Medulla oblongata (tissue), 1 donor: ENCODE measurements at regions not wholly inside any gene's neighbourhood (a gene's known extent, or its start where the extent isn't known, plus 50 kb on each side); places are given as distances from the start of the nearest gene placed in this dataset.

Source experiments
- DNase-seq: peaks from one replicate; pipeline ENCODE4 v3.0.0-alpha.2; 2015; ENCODE audit errors: extremely low spot score

DNA sequence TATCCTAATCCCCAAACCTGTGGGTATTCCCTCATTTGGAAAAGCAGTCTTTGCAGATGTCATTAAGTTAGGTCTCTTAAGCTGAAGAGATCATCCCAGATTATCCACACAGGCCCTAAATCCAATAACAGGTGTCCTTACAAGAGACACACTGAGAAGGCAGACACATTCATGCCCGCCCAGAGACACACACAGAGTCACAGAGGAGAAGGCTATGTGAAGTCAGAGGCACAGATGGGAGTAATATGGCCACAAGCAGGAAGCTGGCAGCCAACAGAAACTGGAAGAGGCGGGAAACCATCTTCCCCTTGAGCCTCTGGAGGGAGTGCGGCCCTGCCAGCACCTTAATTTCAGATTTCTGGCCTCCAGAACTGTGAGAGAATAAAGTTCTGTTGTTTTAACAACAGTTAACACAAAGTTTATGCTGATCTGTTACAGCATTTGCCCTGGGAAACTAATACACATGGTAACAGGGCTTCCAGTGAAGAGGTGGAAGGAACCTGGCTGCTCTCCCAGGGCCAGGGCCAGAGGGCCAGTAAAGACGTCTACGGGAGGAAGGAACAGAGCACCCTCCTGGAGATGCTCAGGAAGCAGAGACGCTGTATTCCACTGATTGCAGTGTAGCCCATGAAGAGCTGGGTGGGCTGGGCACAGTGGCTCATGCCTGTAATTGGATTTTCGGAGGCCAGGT is 217.5 kb downstream of the GLI2 start:
- no peak for DNase-seq

DNA sequence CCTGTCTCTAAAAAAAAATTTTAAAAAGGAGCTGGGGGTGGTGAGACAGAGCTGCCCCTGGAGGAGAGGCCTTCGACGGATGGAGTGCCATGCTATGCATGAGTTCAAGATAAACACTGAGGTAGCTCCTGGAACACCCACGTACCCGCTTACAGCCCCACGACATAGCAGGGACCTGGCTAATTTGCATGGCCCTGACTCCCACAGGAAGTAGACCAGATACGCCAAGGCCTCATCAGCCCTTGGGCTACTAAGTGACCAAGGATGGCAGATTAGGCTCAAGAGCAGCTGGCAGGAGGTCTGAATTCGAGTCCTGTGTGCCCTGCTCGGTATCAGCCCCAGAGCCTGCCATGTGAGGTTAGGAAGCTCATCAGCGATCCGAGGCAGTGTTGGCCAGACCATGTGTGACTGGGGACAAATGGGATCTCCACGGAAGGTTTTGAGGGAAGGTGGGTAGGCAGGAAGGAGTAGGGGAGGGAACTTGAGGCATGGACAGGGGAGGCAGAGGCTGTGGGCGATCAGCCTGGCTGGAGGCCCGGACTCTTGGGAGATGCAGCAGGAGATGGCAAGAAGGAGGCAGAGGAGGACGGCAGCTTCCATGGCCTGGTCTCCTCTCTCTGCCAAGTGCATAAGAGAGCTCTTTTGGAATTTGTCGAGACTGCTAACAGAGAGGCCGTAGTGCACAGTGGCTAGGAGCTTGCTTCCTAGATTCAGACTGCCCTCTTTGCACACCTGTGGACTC is 218.3 kb downstream of the GLI2 start:
- DNase-seq = no peak

DNA sequence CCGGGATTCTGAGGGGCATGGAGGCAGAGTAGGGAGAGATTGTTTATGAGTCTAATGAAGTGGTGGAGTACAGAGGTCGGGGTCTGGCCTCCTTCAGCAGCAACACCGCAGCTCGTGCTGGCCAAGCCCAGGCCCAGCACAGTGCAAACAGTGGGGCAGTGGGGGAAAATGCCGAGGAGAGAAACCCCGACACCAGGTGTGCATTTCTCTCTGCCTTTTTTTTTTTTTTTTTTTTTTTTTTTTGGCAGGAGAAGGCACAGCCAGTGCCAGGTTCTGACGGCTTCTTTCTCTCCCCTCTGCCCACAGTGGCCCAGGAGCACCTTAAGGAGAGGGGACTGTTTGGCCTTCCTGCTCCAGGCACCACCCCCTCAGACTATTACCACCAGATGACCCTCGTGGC is 219.3 kb downstream of the GLI2 start:
- no peak for DNase-seq

DNA sequence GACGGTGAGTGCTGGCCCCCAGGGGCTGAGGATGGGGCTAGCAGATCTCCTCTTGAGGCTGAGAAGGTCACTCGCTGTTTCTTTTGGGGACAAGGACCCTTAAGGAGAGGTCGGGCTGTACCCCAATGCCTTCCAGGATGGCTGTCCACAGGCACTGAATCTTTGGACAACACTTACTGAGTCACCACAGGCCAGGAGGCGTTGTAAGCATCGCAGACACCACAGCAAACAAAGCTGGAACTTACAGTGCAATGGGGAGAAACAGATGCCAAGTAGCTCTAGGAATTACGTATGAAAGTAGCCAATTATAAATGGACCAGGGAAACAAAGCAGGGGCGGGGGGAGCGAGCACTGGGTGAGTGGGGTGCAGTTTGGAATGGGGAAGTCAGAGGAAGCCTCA is 219.8 kb downstream of the GLI2 start:
- DNase-seq = no peak

DNA sequence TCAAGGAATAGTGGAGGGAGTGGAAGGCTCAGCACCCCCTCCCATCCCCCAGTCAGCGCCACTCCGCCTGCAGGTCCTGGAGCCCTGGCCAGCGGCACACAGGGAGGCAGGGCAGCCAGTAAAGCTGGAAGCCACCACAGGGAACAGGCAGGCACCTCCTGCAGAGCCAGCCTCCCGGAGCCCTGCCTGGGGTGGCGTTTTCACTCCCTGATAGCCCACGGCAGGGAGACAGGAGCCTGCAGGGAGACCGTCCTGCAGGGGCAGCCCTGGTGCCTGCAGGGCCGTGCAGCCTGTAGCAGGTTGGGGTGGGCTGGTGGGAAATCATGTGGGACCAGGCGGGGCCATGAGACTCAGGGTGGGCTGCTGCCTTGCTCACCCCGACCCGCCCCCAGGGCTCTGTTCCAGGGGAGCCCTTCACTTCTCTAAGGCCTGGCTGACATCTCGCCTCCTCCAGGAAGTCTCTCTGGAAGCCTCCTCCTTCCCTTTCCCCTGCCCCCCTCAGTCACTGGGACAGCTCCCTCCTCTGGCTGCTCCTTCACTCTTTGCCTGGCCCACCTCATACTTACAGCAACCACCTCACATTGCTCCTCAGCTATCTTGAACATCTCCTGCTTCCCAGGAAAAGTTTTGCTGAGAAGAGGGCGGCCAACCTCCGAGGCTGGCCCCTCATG is 221.0 kb downstream of the GLI2 start:
- no peak for DNase-seq

DNA sequence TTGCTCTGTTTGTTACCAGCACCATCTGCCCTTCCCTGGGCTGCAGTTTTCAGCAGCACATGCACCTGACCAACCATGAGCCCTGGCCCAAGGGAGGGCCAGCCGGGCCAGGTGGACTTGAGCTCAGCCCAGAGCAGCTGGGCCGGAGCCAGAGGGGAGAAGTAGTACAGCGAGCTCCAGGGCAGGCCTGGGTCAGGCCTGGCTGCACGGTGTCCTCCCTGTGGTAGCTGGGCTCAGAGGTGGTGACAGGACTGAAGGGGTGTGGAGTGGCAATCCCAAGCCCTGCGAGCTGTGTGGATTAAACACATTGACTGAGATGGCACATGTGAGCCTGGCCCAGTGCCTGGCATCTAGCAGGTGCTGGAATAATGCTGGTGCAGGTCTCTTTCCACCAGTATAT is 222.2 kb downstream of the GLI2 start:
- DNase-seq = no peak

DNA sequence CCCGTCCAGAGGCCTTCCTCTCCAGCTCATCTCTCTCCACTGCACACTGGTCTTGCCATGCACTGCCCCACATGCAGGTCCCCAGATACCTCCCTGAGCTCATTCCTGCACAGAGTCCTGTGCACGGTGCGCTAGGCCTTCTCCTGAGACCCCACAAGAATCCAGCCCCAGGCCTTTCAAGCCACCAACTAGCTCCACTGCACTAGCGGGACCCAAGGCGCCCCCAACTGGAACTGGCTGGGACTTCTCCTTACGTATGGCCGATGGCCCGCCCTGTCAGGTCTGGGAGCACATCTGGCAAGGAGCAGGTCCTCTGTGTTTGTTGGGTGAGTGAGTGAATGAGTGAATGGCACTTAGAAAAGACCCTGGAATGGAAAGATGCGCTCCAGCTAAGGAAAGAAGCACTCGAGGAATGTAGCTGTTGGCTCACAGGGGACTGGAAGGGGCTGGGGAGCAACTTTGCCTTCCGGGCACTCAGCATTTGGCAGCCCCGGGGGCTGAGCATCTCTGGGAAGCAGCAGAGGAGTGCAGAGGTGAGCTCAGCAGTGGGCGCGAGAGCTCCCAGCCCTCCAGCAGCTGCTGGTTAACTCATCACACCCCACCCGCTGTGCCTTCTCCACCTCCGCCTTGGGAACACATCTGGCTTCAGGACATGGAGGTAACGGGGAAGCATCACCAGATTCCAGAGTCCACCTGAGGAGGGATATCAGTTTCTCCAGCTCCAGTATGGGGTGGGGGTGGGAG is 223.1 kb downstream of the GLI2 start:
- no peak for DNase-seq

DNA sequence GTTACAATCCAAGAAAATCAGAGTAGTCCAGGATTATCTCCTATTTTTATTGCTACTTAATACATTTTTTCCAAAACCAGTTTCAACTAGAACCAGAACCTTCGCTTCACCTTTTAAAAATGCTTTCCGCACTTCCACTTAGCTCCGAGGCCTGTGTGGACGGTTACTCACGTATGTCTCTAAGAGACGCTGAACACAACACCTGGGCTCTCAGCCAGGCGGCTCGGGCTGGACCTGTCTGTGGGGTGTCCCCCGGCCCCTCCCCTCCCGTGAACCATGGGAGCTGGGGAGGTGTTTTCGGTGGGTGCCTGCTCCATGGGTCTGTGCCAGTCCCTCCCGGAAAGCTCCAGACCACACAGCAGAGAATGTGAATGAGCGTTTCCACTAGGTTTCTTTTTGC is 223.8 kb downstream of the GLI2 start:
- peak; percentile 16 for DNase-seq

DNA sequence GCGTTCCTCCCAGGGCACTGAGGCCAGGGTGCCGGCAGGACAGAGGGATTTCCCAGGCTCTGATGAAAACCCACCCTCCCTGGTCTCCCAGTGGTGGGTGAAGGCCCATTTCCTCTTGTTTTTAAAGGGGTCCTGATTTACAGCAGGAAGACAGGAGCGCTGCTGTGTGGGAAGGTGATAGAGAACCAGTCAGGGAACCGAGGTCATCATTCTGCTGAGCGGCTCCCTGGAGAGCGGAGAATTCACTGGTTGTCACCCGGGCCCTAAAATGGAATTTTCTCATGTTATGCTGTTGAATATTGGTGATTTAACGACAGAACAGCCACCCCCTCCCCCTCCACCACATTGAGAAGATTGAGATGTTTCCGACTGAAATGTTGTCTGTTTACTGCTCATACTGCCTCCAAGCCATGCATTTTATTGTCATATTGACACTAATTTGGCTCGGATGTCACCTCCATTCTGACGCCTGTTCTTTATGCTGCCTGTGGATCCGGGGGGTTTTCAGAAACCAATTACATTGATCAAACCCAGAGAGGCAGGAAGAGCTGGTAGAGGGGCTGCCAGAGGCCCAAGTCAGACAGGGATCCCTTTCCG is 225.2 kb downstream of the GLI2 start:
- DNase-seq = no peak

DNA sequence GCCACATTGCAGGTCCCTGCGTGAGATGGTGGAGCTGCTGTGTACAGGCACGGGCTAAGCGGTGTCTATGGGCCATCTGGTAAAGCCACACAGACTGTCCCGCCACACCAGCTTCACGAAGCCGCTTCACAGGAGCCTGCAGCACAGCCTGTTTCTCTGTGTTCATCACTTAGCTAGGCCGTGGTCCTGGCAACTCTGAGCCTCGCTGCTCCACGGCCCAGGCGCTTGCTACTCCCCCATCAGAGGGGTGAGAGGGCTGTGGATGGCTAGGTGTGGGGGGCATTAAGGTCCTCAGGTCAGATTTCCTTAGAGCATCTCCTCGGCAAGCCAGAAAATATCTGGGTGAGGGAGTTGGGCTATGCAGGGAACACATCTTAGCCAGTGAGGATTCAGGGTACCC is 225.7 kb downstream of the GLI2 start:
- DNase-seq = no peak

DNA sequence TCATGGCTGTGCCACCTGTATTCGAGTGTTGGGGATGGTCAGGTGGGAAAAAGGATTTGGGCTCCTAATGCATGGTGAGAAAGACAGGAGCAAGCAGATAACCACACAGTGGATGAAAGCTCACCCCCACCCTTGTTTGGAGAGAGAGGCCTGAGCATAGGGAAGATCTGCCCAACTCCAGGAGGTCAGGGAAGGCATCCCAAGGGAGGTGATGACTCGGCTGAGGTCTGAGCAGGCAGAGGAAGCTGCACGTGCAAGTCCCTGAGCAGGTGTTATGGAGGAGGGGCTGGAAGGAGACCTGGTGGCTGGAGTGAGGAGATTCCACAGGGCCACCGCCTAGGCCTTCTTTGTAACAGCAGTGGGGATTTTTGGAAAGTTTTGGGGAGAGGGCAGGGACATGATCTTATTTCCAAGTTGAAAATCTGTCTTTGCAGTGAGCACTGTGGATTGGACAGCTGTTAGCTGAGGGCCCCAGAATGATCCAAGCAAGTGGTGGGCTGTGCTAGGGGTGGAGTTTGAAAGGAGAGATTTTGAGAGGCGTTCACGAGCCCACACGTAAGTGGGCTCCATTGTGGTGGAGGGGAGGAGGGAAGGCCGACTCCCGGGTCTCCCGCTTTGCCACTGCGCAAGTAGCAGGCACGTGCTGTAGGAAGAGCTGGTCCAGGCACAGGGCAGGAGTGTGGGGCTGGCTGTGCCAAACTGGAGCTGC is 228.5 kb downstream of the GLI2 start:
- DNase-seq = no peak

DNA sequence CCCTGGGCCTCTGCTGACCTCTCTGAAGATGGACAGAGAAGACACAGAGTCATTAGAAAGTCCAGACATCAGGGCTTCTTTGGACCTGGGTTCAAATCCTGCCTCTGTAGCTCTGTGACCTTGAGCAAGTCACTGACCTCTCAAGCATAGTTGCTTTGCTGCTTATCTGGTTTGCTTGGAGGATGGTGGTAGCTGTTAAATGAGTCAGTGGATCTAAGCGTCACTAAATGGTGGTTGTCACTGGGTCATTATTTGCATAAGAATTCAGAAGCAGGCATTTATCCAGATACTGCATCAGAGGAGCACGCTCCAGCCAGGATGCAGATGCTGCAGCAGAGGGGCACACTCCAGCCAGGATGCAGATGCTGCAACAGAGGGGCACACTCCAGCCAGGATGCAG is 229.2 kb downstream of the GLI2 start:
- DNase-seq = no peak

DNA sequence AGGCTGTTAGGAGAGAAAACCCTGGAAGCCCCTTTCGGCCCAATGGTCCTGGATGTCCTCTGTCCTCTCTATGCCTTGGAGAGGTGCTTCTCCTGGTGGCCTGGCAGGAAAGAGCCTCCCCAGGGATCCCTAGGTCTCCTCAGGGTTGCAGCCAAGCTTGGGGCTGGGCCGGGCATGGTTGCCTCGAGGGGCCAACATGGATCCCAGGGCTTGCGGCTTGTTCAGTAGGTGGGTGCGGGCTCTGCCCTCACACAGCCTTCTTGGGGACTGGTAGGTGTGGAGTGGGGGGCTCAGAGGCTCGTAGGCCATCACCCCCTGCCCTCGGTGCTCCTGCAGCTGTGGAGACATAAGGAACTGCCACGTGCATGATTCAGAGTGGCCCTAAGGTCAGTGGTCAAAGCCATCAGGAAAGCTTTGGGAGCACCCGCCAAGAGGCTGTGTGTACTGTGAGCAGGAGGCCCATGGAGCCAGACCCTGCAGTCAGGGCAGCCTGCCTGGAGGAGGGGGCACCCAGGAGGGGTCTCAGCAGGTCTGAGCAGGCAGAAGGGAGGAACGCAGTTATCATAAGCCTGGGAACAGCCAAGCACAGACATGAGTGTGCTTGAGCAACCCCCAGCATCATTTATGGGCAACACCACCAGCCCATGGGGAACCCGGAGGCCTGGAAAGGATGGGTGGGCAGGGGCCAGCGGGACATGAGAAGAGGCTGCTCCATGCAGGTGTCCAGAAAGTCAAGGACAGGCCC is 231.0 kb downstream of the GLI2 start:
- no peak for DNase-seq

DNA sequence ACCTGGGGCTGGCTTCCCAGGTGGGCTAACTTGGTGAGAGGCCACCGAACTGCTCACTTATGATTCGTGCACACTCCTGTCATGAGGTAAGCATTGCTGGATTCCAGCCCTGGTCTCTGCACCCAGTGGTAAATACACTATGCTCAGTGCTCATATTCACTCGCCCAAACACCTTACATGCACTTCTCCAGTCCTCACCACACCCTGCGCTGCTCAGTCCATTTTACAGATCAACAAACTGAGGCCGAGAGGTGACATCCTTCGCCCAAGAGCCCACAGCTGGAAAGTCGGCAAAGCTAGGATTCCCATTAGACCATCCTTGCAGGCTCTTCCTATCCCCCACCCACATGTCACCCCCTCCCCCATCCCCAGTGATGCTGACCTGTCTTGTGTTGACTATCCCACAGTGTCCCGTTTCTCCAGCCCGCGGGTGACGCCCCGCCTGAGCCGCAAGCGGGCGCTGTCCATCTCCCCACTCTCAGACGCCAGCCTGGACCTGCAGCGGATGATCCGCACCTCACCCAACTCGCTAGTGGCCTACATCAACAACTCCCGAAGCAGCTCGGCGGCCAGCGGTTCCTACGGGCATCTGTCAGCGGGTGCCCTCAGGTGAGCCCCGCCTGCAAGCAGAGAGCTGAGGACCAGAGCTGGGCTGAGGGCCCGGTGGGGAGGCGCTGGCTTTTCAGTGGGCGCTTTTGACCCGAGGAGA is 232.8 kb downstream of the GLI2 start:
- no peak for DNase-seq

DNA sequence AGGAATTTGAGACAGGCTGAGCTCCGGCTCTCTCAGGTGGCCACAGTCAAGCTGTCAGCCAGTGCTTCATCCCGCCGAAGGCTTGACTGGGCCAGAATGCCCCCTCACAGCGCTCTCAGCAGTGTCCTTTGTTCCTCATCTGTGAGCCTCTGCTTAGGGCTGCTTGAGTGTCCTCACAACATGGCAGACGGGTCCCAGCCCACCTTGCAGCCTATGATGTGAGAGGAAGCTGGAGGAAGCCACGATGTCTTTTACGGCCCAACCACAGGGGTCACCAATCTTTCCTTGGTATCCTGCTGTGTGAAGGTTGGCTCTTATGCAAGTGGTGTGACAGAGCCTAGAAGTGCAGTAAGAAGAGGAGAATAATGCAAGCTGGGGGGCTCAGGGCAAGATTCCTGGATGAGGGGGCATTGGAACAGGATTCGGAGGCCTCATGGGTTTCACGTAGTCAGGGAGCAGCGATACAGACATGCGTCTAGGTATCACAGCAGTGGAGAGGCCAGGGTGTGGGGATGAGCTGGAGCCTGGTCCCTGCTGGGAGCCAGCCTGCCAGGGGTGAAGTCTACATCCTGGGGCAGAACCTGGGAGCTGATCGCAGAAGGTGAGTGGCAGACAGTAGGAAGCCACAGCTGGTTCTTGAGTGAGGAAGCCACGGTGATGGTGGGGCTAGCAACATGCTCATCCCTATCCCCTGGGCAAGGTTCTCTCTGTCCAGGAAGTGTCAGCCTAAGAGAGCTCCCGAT is 234.1 kb downstream of the GLI2 start:
- DNase-seq = no peak

DNA sequence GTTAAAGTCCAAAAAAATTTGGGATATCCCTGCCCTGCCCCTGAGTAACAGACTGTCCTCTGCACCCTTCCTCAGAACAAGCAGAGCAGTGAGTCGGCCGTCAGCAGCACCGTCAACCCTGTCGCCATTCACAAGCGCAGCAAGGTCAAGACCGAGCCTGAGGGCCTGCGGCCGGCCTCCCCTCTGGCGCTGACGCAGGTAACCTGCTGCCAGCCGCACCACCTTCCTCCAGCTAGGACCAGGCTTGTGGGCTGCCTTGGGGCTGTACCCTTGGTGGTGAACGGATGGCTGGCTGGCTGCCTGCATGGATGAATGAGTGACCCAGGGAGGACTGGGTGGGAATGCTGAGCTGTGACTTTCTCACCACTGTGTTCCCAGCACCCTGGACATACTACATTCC is 236.2 kb downstream of the GLI2 start:
- no peak for DNase-seq

DNA sequence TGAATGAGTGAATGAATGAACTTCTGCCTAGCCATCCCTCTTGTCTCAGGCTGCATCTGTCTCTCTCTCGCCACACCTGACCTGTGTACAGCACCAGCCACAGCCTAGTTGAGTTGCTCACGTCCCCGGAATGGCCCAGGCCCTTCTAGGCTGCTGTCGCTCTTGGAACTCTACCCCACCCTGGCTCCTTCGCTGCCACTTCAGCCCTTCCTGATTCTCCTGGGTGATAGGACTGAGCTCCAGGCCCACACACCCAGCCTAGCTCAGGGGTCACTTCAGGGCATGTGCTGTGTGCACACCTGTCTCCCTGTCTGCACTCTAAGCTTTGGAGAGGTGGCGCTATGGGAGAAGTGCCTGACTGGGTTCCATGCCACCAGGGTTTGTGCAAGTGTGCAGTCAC is 236.6 kb downstream of the GLI2 start:
- no peak for DNase-seq

DNA sequence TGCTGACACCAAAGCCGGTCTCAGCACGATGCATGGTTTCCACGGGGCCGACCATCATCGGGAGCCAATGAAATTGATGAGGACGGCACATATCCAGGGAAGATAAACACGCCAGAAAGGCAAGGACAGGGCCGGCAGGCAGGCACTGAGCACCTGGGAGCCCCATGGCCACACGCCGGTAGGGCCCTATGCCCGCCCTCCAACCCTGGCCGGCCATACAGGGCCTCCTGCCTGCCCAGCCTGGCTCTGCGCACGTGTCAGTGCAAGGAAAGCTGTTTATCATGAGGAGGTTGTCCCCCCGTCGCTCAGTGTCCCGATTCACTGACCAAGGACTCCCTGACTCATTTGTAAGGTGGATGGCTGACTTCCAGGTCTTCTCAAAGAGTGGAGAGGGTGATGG is 237.5 kb downstream of the GLI2 start:
- DNase-seq = no peak

DNA sequence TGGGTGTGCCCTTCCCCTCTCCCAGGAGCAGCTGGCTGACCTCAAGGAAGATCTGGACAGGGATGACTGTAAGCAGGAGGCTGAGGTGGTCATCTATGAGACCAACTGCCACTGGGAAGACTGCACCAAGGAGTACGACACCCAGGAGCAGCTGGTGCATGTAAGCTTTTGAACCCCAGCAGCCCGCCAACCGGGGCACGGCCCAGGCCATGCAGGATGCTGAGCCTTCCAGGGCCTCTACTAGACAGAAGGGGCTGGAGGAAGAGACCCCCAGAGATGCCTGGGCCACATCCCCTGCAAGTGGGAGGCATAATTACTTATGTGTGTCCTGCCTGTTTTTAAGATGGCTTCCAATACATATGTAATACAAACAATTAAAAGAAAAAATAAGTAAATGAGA is 239.3 kb downstream of the GLI2 start:
- DNase-seq = no peak
